ENCODE measurements at regions not wholly inside any gene's neighbourhood (a gene's known extent, or its start where the extent isn't known, plus 50 kb on each side); places are given as distances from the start of the nearest gene placed in this dataset.

GRCh38 chr19:30253581-30253996 is 118.6 kb upstream of the ZNF536 start:
- Histone ChIP-seq H3K79me2 (ENCODE audit: insufficient read depth, low read length) (no peaks in the 10 kb centered on the region), H4K20me1 (ENCODE audit: insufficient read depth) (no peaks in the 10 kb centered on the region), H3K27me3 (ENCODE audit: insufficient read depth, low read length) (peaks cover 76% of the 10 kb centered on the region), H3K27ac (ENCODE audit: low read depth, low read length) (no peak overlapping the region), H3K9ac (ENCODE audit: low read length) (no peak overlapping the region), H3K9me3 (ENCODE audit: control insufficient read depth in 1 of 2, insufficient read depth in 1 of 2, low read depth in 1 of 2, low read length in 2 of 2) (no peaks in the 10 kb centered on the region), H3K9me2 (ENCODE audit: insufficient read depth) (no peaks in the 10 kb centered on the region), H3K4me3 (replicated peaks in 1 of 2; ENCODE audit: low read depth in 1 of 2, low read length in 2 of 2) (no peak overlapping the region), H3K4me2 (ENCODE audit: low read length) (no peak overlapping the region), H3K4me1 (ENCODE audit: control insufficient read depth in 1 of 2, insufficient read depth in 2 of 2, low read length in 2 of 2) (peaks cover 0 to 4% of the 10 kb centered on the region in 2 experiments; a peak in 1 of 4 replicates), H3K36me3 (ENCODE audit: control insufficient read depth in 1 of 2, insufficient read depth in 2 of 2, low read length in 2 of 2) (no peaks in the 10 kb centered on the region), H2AFZ (ENCODE audit: low read depth, low read length, poor library complexity, severe bottlenecking) (no peak overlapping the region)
- TF ChIP-seq EZH2 (IDR thresholded peaks at IDR 0.05) (0 out of 2 replicates have a peak, but pooled peaks have one; percentile 84), FOSL1 (IDR thresholded peaks at IDR 0.05; ENCODE audit: low read depth) (no peak), REST (IDR thresholded peaks at IDR 0.05; ENCODE audit: low read depth) (no peak)
- CTCF ChIA-PET = no interaction called here
- ATAC-seq (no peak), DNase-seq (ENCODE audit: low read depth, low spot score) (no peak)
- RAD21 ChIA-PET (ENCODE audit: low non-redundant PET in 1 of 2, low total read pairs in 2 of 2, uncharacterized antibody in 2 of 2, unreplicated experiment in 2 of 2) = no interaction called here
- no TSS peak for BruUV-seq (replicated peaks)
- POLR2A ChIA-PET = no interaction called here
- intact Hi-C loops (cut with micrococcal nuclease) = no loop called here

GRCh38 chr19:30254158-30254557 is 118.0 kb upstream of the ZNF536 start:
- CTCF ChIA-PET = no interaction called here
- H2AFZ ChIP-seq (ENCODE audit: low read depth, low read length, poor library complexity, severe bottlenecking) = no peak overlapping the region
- no peak for TF ChIP-seq YY1 (IDR thresholded peaks at IDR 0.05; ENCODE audit: extremely low read depth, insufficient replicate concordance, low read depth, low read length)
- no peak for TF ChIP-seq EZH2phosphoT487 (IDR thresholded peaks at IDR 0.05; ENCODE audit: borderline replicate concordance)
- TF ChIP-seq EGR1 (IDR thresholded peaks at IDR 0.05; ENCODE audit: low read depth) = no peak
- peaks cover 0 to 4% of the 10 kb centered on the region in 2 experiments; a peak in 1 of 4 replicates for H3K4me1 ChIP-seq (ENCODE audit: control insufficient read depth in 1 of 2, insufficient read depth in 2 of 2, low read length in 2 of 2)
- RAD21 ChIA-PET (ENCODE audit: low non-redundant PET in 1 of 2, low total read pairs in 2 of 2, uncharacterized antibody in 2 of 2, unreplicated experiment in 2 of 2) = no interaction called here
- no peaks in the 10 kb centered on the region for H4K20me1 ChIP-seq (ENCODE audit: insufficient read depth)
- BruUV-seq (replicated peaks) = no TSS peak
- H3K36me3 ChIP-seq (ENCODE audit: control insufficient read depth in 1 of 2, insufficient read depth in 2 of 2, low read length in 2 of 2) = no peaks in the 10 kb centered on the region
- H3K9me2 ChIP-seq (ENCODE audit: insufficient read depth) = no peaks in the 10 kb centered on the region
- ATAC-seq = no peak
- no peak for DNase-seq (ENCODE audit: low read depth, low spot score)
- H3K79me2 ChIP-seq (ENCODE audit: insufficient read depth, low read length) = no peaks in the 10 kb centered on the region
- H3K9me3 ChIP-seq (ENCODE audit: control insufficient read depth in 1 of 2, insufficient read depth in 1 of 2, low read depth in 1 of 2, low read length in 2 of 2) = no peaks in the 10 kb centered on the region
- peaks cover 76% of the 10 kb centered on the region for H3K27me3 ChIP-seq (ENCODE audit: insufficient read depth, low read length)
- H3K4me2 ChIP-seq (ENCODE audit: low read length) = no peak overlapping the region
- intact Hi-C loops (cut with micrococcal nuclease) = no loop called here
- no peak overlapping the region for H3K9ac ChIP-seq (ENCODE audit: low read length)
- POLR2A ChIA-PET = no interaction called here
- no peak overlapping the region for H3K27ac ChIP-seq (ENCODE audit: low read depth, low read length)
- no peak overlapping the region for H3K4me3 ChIP-seq (replicated peaks in 1 of 2; ENCODE audit: low read depth in 1 of 2, low read length in 2 of 2)
